DMS 273 (cell line): ENCODE measurements at regions not wholly inside any gene's neighbourhood (a gene's known extent, or its start where the extent isn't known, plus 50 kb on each side); places are given as distances from the start of the nearest gene placed in this dataset.
A peak's percentile ranks its signal among the peaks of the same experiment; 100 is the strongest.

Experiments used
- DNase-seq: peaks from one replicate; lab custom pipeline; 2025; ENCODE audit not compliant: unreplicated experiment; lab: John Stamatoyannopoulos, UW

DNA sequence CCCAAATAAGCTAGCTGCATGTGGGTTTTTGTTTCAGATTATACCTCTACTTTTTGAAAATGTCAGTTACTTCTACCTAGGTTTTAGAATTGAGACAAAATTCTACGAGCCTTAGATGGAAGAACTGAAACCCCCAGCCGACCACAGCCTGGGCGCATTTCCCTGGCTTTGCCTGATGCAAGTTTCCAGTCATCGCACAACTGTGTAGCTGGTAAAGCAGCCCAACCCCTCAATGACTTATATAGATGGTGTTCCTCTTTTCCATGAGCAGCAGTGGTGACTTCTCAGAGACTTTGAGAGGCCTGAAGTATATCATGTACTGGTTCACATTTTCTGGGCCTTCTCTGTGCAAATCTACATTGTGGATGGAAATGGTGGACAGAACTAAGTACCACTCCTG is 515.4 kb upstream of the RAB6C start:
- no peak for DNase-seq

DNA sequence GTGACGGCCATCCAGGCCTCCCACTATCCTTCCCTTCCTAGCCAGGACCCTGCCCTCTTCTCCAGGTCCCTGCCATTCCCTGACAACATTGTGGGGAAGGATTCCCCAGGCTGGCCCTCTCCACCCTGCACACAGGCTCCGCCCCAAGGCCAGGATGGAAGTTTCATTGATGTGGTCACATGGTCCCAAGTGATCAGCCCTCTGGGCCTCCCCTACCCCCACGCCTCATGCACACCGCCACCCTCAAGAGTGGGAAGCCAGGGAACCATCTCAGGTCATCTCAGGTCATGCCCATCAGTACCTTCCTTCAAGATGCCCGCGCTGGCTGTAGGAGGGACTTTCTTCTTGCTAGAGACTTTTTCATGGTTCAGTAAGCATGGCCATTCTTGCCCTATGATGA is 514.8 kb upstream of the RAB6C start:
- DNase-seq: no peak

DNA sequence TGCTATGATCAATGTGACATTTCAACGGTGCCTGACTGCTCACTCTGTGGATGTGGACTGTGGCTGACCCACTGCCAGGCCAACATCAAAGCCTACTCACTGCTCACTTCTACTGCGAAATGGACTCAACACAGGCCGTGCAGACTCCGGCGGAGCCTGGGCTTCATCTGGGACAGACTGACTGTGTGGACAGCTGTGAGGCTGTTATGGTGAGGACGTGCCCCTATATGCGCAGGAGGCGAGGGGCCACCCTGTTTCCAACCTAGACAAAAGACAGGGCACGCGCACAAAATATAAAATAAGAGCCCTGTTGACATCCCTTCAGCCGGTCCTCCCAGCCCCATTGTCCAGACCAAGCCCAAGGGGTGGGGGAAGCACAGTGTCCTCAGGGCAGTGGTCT is 514.4 kb upstream of the RAB6C start:
- no peak for DNase-seq

DNA sequence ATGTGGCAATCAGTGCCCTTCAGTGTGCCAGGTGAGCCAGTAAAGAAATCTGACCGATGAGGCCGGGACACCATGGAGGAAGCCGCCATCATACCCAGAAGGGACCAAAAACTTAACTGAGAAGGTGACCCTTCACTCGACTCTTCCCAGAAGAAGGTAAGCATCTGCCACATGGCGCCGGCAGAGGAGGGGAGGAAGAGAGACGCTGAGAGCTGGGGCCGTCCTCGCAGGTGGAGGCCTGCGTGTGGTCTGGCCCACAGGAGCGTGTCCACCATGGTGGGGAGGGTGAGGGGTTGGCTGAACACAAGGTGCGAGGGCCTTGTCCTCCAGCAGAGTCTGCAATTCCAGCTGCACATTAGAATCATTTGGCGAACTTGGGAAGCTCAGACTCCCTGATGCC is 513.1 kb upstream of the RAB6C start:
- no peak for DNase-seq

DNA sequence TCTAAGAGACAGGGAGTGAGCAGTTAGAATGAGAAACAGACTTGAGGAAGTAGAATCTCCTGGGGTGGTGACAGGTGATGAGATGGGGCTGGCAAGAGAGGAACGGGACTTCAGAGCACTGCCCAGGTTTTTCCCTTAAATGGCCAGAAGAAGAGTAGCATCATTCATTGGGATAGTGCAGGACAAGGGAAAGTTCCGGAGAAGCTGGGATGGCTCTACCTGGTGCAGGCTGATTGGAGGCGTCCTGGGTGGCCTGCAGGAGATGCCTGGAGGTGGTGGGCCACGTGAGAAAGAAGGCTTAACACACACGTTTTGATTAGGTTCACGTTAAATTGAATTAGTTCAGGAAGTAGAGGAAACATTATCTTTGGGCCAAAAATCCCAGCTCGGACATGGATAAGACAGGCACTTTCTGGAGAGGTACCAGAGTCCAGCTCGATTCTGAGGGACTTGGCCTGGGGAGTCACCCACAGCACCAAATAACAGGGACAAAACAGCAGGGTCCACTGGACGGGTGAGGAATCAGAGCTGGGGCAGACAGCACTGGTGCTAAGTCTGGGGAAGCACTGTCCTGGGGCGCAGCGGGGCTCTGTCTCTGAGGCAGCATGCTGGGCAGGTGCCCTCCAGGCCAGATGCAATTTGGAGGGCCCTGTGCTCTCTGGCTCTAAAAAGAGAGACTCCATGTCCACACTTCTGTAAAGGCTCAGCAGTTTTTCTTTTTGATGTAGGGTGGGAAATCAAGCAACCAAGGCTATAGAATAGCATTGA is 512.3 kb upstream of the RAB6C start:
- no peak for DNase-seq

DNA sequence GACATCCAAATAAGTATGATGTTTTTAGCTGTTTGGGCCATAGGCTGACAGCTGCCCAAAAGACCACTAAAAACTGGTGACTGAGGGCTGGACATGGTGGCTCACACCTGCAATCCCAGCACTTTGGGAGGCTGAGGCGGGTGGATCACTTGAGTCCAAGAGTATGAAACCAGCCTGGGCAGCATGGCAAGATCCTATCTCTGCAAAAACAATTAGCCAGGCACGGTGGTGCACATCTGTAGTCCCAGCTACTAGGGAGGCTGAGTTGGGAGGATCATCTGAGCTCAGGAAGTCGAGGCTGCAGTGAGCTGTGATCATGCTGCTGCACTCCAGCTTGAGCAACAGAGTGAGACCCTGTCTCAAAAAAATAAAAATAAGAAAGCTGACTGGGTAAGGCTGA is 511.5 kb upstream of the RAB6C start:
- DNase-seq: no peak

DNA sequence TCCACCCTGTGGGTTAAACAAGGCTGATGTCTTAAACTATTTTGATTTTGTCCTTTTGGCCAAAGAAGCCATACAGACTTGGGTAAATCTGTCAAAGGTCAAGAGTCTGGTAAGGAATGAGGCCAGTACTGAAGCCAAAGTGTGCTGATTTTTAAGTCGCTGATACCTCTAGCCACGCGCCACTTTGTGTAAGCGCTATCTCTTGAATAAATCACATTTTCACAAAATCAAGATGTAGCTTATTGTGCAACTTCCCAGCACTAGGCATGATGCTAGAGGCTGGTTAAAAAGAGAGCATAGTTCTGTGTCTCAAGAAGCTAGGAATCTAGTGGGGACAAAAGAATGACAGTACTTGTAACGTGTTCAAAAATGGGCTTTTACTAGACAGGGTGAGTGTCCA is 510.6 kb upstream of the RAB6C start:
- no peak for DNase-seq

DNA sequence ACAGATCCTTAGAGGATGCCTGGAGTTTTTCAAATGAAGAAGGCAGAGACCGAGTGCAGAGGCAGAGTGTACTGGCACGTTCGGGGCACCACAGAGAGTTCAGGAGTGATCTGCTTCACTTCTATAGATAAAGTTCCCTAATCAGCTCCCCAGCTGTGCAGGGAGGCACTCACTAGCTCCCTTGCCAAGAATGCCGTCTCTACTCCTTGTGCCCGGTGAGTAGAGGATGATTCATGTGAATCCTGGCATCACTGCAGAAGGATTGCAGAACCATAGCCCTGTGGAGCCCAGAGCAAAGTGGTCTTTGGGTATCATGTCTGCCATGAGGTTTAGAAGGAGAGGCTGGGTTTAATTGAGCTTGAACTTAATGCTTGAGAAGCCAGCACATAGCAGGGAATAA is 510.1 kb upstream of the RAB6C start:
- DNase-seq: no peak

DNA sequence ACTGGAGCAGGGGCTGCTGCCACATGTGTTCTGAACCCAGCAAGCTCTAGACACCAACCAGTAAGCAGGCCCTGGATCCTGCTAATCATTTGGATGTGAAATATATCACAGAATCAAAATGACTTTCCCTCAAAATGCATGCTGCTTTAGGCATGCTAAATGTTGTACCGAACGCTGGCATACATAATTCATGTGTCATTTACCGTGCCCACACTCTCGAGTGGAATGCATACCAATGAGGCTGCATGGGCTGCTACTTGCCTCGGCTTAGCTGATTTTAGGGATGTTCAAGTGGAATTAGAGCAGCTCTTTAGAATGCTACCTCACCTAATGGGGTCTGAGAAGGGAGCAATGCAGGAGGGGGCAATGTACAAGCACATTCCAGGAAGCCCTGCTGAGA is 509.6 kb upstream of the RAB6C start:
- DNase-seq: no peak

DNA sequence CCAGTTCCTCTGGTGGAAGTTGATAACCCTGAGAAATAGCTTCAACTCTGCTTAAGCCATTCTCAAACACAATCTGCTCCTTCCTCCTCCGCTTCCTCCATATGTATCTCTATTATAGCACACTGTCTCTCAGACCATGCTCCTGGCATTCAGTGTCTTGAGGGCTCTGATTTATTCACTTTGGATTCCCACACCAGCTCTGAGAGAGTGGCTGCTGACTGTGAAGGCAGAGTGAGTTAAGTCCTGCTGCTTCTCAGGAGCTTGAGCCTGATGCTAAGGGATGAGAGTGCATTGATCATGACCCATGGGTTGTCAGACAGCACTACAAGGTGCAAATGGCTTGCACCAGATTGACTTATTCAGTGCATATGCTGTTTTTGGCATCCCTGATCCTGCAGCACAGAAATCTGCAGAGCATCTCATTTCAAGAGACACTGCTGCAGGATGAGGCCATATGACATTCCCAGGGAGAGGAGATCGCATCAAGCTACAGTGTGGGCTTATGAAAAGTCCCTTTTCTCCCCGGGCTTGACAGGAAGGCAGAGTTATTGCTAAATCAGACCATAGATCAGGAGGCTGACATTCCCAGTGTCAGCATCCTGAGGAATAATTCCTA is 500.5 kb upstream of the RAB6C start:
- no peak for DNase-seq

DNA sequence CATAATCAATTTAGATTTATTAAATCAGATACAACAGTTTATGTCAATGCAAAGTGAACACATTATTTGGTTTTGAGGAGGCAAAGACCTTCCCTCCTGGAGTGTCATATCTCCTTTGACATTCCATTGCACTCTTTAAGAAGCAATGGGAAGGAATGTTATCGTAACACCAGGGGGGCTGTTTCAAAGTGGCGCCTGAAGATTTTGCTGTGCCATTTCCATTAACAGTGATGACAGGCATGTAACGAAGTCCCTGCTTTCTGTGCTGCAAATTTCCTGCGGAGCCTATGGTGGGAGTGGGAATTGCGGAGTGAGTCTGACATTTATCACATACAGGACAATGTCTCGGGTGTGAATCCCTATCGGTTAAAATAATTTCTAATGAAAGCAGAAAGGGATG is 499.6 kb upstream of the RAB6C start:
- DNase-seq: no peak

DNA sequence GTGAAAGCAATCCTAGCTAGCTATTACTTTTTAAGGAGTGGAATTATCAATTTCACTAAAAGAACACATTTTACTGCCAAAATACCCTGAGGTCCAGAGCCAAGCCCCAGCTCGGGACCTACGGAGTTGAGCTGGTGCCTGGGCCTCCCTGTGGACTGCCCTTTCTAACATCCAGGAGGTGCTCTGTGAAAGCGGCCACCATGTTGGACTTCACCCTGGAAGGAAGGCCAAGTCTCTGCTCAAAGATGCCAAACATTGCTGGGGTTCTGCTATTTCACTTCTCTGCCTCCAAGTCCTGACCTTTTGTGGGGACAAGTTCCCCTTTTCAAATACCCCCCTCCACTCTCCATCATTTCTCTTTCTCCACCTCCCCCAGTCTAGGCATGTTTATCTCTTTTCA is 498.7 kb upstream of the RAB6C start:
- no peak for DNase-seq

DNA sequence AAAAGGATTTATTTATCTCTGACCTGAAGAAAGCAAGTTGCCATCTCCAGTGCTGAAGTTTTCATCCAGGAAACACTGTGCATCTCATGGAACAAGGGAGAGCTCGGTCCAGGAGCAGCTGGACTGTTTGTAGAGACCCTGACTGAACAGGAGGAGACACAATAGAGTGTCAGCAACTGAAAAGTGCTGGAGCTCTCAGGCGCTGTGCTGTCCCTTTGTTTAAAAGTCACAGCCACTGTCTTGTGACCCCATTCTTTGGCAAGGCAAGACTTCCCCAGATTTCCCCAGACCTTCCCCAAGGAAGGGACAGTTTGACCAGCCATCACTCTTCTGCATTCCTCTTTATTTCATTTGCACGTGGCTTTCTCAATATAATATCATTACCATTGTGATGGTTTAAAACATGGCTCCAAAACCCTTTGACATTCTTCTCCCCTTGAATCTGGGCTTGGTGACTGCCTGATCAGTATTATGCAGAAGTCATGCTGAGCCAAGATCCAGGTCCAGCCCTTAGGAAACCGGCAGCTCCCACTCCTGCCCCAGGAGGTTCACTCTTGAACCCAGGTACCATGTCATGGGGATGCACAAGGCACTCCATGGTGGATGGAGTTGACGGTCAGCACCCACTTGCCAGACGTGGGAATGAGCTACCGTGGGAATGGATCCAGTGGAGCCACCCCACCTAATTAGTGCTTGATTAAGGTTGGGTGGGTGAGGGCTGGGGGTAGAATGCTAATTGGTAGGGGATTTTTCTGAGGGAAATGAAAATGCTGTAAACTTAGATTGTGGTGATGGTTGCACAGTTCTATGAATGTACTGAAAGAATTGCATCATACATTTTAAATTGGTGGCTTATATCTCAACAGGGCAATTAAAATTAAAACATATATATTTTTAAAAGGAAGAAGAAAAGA is 497.9 kb upstream of the RAB6C start:
- no peak for DNase-seq

DNA sequence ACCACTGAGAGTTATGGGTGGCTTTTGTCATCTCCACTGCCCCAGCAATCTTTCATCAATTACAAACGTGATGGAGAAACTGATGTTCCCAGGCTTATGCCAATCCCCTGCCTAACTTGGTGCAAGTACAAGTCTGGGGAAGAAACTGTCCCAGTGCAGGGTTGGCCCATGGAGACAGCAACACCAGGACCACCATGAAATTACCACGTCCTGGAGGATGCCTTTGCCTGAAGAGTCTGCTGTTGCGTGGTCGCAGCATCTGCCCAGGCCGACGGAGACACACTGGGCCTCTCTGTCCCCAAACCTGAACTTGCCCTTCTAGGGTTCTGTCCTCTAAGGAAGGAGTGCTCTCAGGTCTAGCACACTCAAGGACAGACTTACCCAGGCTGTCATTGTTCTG is 496.8 kb upstream of the RAB6C start:
- DNase-seq: no peak

DNA sequence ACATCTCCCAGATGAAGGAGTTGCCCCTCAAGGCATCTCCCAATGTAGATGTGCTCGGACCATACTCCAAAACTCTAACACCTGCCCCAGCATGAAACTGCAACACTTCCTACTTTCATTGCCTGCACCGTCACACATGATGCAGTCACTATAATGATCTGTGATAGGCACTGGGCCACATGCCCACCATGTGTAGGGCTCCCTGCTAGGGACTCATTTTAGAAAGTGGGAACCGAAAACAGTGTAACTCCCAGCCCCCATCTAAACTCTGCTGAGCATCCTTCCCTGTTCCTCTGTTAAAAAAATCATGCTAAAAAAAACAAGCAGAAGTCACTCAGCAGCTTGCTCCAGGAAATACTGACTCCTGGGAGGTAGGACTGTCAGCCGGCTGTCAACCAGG is 496.1 kb upstream of the RAB6C start:
- DNase-seq: no peak

DNA sequence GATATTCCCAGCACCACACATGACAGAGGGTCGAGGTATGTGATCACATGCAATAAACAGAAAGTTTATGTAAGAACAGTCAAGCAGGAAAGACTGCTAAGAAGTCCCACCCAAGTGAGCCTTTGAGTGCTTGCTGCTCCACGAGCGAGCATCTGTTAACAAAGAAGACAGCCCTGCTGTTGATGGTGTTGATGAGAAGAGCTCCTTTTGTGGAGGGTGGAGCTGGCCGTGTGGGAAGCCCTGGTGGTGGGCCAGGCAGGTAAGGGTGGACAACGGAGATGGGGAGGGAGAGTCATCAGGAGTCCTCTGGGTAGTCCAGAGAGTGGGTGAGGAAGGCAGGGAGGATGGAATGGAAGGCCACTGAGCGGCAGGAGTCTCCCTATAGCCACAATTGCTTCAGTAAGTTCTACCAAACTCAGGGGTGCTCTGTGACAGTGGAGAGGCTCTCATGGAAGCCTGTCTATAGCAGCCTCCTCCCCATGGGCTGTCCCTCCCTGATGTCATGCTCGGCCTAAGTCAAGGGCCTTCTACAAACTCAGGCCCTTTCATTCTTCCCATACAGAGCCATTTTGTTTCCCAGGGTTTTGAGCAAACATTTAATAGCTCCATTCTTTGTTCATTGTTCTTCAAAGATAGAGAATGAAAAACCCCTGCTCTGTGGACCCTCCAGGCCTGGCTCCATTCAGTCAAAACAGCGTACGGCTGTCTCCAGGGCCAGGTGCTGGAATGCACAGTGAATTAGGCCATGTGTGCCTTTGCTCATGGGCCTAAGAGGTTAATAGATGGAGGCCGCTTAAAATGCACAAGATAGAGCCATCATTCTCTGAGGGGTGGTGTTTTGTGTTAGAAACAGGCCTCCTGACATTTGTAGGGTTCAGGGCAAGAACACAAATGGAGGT is 494.2 kb upstream of the RAB6C start:
- DNase-seq: no peak

DNA sequence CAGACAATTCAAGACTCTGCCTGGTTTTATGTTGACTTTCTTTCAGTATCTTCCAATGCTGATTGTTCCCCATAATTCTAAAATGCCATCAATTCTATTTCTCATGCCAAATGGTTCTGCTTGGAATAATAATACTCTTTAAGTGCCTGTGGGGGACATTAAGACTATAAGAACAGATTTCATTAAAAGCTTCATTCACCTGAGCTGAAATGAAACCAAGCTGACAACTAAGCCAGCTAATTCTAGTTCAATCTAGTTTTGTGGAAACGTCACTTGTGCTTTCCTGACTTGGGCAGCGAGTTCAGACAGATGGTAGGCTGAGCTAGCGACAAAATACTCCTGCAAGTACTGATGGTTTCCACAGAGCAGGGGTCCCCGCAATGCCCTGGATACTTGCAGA is 491.1 kb upstream of the RAB6C start:
- no peak for DNase-seq

DNA sequence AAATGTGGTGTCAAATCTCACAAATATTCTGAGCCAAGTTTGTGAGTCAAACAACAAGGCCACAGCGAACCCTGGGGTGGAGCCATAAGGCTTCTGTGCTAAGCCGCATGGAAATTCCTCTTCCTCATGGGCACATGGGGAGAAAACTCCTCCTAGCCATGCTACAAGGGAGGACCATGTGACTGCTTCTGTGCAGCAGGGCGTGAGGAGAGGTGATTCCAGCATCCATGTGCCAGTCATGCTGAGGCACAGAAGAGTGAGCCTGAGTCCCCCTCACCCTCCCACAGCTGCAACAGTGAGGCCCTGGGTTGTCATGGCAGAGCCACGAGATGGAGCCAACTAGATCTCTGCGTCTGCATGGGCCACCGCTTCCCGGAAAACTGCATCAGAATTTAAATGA is 488.8 kb upstream of the RAB6C start:
- no peak for DNase-seq

DNA sequence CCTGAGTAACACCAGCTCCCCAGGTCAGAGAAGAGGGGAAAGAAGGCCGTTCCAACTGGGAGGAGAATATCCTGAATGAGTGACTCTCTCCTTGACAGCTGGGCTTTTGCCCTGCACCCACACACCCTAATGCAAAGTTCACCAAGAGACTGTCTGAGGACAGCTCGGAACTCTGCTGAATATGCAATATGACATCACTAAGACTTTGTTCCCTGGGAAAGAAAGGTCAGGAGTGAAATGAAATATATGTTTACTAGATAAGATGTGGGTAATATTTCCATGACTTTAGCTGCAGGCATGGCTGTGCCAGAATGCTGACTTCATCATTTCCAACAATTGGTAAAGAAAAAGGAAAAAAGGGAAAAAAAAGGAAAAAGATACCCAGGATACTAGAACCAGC is 488.2 kb upstream of the RAB6C start:
- peak; percentile 4 for DNase-seq

DNA sequence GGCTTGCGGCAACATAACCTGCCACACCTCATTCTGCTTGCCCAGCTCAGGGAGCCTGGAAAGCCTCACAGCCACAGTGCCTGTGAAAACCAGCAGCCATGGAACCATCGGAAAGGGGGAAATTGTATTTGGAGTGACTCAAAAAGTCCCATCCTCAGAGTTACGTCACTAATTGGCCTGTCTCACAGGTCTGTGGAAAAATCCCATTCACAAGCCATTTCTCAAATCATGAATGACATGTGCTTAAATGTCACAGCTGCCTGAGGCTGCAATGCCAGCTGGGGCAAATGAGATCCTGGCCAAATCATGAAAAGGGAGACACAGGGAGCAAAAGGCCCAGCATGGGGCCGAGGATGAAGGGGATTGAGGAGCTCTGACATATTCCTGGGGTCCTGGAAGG is 486.9 kb upstream of the RAB6C start:
- DNase-seq: no peak

DNA sequence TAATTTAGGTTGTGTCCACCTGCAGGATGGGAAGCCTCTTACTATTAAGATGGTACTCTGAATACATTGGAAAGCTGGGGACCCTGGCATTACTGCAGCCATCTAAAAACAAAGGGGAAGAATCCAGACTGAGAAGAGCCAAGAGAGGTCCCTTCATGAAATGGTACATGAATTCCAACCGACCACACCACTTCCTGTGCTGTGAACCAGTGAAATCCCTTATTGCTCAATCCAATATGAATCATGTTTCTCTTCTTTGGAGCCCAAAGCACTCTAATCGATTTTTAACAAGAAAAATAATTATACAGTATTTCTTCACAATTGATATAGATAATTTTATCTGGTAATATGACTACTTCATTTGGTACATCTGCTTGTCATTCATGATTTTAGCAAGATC is 479.7 kb upstream of the RAB6C start:
- no peak for DNase-seq
